Ishikawa (cell line): ENCODE measurements at regions not wholly inside any gene's neighbourhood (a gene's known extent, or its start where the extent isn't known, plus 50 kb on each side); places are given as distances from the start of the nearest gene placed in this dataset.

Experiments used
- CEBPB ChIP-seq: IDR thresholded peaks from 2 replicates; pipeline ENCODE4 v1.6.1; 2012
- CREB1 ChIP-seq: IDR thresholded peaks from 2 replicates; pipeline ENCODE4 v1.6.1; 2012; ENCODE audit warnings: low read depth
- EP300 ChIP-seq: IDR thresholded peaks from 2 replicates; pipeline ENCODE4 v1.6.1; 2012; ENCODE audit warnings: borderline replicate concordance
- FOXM1 ChIP-seq: IDR thresholded peaks from 2 replicates; pipeline ENCODE4 v1.6.1; 2012; ENCODE audit warnings: low read depth, borderline replicate concordance
- NFIC ChIP-seq: IDR thresholded peaks from 2 replicates; pipeline ENCODE4 v1.6.1; 2012
- RAD21 ChIP-seq: IDR thresholded peaks from 2 replicates; pipeline ENCODE4 v1.6.1; 2012; ENCODE audit warnings: low read depth
- TAF1 ChIP-seq: IDR thresholded peaks from 2 replicates; pipeline ENCODE4 v1.6.1; 2012; ENCODE audit warnings: low read depth, mild to moderate bottlenecking
- YY1 ChIP-seq: IDR thresholded peaks from 2 replicates; pipeline ENCODE4 v1.6.1; 2012; ENCODE audit warnings: low read depth
- TF ChIP-seq, protein P1 (sequence below): IDR thresholded peaks from 2 replicates; pipeline ENCODE4 v1.6.1; 2012
- TF ChIP-seq, protein P2 (sequence below): IDR thresholded peaks from 2 replicates; pipeline ENCODE4 v1.6.1; 2012

DNA sequence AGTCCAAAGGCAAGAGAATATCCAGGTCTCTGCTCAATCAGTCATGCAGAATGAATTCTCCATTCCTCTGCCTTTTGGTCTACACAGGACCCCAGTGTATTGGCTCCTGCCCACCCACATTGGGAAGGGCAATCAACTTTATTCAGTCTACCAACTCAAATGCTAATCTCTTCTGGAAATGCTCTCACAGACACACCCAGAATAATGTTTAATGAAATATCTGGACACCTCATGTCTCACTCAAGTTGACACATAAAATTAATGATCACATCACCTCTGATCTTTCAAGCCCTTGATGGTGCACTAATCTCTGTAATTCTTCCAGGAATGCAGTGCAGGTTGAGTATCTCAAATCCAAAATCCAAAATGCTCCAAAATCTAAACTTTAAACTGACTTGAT is 315.6 kb downstream of the HRH4 start:
- TF ChIP-seq RAD21 = no peak
- TF ChIP-seq YY1 = no peak
- TF ChIP-seq FOXM1 = no peak
- no peak for TF ChIP-seq EP300
- no peak for TF ChIP-seq NFIC
- TF ChIP-seq CEBPB = no peak
- TF ChIP-seq, protein P1, sequence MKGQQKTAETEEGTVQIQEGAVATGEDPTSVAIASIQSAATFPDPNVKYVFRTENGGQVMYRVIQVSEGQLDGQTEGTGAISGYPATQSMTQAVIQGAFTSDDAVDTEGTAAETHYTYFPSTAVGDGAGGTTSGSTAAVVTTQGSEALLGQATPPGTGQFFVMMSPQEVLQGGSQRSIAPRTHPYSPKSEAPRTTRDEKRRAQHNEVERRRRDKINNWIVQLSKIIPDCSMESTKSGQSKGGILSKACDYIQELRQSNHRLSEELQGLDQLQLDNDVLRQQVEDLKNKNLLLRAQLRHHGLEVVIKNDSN = no peak
- TF ChIP-seq TAF1 = no peak
- no peak for TF ChIP-seq CREB1
- TF ChIP-seq, protein P2, sequence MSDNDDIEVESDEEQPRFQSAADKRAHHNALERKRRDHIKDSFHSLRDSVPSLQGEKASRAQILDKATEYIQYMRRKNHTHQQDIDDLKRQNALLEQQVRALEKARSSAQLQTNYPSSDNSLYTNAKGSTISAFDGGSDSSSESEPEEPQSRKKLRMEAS = no peak
